HG02588 (cell line): ENCODE measurements at regions not wholly inside any gene's neighbourhood (a gene's known extent, or its start where the extent isn't known, plus 50 kb on each side); places are given as distances from the start of the nearest gene placed in this dataset.

Source experiments
- ATAC-seq: cut with Tn5 transposase; IDR thresholded peaks from one replicate; pipeline ENCODE4 v1.9.1; 2021; ENCODE audit warnings: mild to moderate bottlenecking, moderate library complexity; ENCODE audit not compliant: unreplicated experiment

GRCh38 chr5:155903791-155904190 is 423.2 kb upstream of the SGCD start:
- ATAC-seq, result no peak

DNA sequence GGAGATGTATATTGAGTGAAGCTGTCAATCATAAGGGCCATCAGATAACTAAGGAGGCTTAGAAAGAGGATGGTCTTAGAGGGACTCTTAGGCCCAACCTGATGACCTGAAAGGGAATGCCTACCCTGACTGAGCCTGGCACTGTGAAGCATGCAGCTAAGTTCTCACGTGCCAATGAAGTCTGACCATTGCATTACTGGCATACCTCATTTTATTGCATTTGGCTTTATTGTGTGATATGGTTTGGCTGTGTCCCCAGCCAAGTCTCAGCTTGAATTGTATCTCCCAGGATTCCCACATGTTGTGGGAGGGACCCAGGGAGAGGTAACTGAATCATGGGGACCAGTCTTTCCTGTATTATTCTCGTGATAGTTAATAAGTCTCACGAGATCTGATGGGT is 421.6 kb upstream of the SGCD start:
- ATAC-seq, result no peak

DNA sequence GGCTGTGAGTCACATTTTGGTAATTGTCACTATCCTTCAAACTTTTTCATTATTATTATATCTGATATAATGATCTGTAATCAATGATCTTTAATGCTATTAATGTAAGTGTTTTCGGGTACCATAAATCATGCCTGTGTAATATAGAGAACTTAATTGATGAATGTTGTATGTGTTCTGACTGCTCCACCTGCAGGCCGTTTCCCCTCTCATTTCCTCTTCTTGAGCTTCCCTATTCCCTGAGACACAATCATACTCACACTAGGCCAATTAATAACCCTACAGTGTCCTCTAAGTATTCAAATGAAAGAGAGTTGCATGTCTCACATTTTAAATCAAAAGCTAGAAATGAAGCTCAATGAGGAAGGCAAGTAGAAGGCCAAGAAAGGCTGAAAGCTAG is 420.9 kb upstream of the SGCD start:
- ATAC-seq, result no peak

- no peak for ATAC-seq
Measured at GRCh38 chr5:155908543-155908942, 418.4 kb upstream of the SGCD start.

DNA sequence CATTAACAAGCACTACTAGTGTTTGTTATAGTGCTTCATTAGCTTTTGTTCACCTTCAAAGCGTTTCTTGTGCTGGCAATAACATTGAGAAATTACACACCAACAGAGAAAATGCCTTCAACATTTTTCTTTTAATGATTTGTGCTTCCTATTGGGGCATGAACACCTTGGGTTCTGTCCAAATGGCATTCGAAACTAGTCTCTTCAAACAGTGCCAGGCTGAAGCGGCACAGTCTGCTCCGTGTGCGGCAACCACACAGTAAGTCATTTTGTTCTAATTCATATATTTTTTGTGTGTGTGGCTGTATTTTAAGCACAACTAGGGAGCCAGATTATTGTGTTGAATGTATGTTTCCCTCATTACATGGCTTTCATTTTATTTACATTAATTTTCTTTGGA is 414.7 kb upstream of the SGCD start:
- no peak for ATAC-seq

GRCh38 chr5:155914766-155915165 is 412.2 kb upstream of the SGCD start:
- ATAC-seq, result no peak

- no peak for ATAC-seq
Measured at GRCh38 chr5:155915601-155916000, 411.4 kb upstream of the SGCD start.

DNA sequence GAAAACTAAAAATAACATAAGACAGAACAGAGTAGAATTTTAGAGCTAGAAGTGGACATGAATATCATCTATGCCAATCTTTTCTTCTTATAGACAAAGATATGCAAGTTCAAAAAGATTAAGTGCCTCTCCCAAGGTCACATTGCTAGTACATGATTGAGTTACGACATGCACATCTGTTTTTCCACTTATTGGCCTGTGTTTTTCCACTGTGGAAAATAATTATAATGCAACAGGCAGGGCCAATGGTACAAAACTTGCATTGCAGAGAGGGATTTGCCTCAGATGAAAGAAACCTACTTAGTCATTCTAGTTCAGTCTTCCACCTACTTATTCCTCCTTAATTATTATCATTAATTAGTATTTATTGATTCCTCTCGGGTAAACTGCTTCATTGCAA is 407.8 kb upstream of the SGCD start:
- ATAC-seq, result no peak

- ATAC-seq, result no peak
Measured at GRCh38 chr5:155919725-155920124, 407.2 kb upstream of the SGCD start.

DNA sequence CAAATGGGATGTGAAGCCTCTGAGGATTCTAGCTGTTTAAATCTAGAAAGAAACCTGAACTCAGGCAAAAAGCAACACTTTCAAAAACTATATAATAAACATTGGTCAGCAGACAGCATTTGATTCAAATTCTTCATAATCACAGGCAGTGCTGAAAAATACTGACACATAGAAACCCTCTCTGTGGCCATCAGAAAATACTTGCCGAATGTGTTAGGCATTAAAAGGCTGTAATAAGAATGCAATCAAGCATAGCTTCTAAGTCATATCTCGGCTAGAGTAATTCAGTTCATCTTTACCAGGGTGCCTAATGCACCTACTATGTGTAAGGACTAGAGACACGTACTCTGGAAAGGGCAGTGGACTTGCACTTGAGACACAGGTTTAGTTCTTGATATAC is 405.3 kb upstream of the SGCD start:
- no peak for ATAC-seq

DNA sequence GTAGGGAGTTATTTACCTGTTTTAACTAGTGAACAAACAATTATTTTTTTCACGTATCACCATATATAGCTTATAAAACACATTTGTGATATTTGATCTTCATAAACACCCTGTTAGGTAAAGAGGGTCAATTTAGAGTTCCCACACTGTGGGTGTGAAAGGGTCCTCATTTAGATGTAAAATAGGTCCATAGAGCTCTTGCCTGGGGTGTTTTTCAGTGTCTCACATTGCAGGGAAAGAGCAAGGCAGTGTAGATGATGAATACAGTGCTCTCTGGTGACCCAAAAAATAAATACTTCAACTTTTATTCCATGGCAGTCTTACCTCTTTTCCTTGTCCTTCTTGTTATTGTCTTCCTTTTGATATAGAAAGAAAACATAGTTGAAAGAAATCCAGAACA is 403.2 kb upstream of the SGCD start:
- ATAC-seq, result no peak

DNA sequence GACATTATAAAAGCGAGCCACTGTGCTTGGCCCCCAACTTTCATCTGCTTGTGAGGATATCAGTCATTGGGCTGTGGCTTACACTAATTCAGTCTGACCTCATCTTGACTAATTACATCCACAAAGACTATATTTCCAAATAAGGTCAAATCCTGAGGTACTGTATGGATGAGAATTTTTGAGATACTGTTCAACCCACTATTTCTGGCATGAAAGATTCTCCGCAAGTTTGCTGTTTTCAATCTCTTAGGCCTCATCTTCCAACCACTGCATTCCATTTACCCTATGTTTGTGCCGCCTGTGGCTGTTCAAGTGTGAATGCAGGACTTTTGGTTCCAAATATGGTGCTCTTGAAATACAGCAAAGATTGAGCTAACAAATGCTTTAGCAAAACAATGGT is 400.9 kb upstream of the SGCD start:
- no peak for ATAC-seq

GRCh38 chr5:155926766-155927165 is 400.2 kb upstream of the SGCD start:
- no peak for ATAC-seq

DNA sequence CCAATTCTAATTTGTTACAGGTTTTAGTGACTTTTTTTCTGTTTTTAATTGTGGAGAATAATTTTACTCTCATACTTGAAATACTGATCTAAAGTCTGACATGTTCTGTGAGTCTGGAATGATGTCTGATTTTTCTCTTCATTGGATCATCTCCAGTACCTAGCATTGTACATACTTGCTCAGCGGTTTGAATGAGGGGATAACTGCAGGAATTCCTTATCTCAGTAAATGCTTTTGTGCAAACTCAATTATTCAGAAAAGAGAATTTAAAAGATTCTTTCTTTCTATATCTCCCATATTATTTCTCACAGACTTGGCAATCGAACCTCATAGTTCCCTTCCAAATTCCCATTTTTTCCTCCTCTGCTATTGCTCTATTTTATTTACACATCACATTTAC is 397.9 kb upstream of the SGCD start:
- no peak for ATAC-seq

DNA sequence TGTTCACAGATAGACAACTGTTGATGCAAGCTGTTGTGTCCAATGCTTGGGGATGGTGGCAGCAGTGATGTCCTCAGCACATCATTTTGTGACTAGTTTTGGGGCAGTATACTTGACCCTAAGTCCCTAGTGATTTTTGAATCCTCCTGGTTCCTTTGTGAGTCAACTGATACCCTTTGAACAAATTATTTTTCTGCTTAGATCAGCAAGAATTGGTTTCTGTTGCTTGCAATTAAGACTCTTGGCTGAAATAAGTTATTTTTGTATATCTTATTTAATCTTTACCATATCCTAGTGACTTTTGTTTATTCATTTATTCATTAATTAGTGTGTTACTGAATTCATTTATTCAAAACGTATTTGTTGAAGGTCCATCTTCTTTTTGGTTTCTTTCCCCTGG is 392.0 kb upstream of the SGCD start:
- ATAC-seq, result no peak

DNA sequence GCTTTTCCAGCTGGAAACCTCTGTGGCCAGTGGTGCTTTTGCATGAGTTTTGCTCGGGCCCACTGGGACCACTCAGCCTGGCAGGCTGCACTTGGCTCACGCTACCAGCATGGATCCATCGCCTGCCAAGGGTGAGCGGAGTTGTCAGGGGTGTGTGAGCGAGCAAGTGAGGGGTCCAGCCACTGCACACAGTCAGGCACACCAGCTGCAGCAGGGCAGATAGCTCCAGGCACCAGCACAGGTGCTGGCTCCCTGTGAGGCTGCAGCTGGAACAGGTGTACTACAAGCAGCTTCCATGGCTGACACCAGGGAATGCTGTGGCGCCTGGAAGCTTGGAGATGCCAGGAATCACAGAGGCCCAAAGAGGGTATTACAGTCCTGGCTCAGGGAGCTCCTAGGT is 391.2 kb upstream of the SGCD start:
- ATAC-seq, result no peak

- ATAC-seq, result no peak
Measured at GRCh38 chr5:155936520-155937406, 390.2 kb upstream of the SGCD start.

DNA sequence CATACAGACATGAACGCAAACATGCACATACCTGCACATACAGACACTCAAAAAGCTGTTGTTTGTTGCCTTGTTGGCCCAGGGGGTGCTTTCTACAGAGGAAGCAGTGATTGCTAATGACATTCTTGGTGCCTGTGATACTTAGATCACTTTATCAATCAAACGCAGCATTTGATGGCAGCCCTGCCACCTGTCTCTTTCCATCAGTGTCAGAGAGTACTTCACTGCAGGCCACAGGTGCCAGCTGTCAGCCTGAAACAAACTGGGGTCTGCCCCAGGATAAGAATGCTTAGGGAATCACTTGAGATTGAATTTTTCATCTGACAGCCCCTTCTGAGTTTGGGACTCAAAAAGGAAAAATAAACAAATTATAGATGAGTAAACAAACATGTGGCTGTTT is 388.9 kb upstream of the SGCD start:
- no peak for ATAC-seq

- no peak for ATAC-seq
Measured at GRCh38 chr5:155941340-155941739, 385.6 kb upstream of the SGCD start.

DNA sequence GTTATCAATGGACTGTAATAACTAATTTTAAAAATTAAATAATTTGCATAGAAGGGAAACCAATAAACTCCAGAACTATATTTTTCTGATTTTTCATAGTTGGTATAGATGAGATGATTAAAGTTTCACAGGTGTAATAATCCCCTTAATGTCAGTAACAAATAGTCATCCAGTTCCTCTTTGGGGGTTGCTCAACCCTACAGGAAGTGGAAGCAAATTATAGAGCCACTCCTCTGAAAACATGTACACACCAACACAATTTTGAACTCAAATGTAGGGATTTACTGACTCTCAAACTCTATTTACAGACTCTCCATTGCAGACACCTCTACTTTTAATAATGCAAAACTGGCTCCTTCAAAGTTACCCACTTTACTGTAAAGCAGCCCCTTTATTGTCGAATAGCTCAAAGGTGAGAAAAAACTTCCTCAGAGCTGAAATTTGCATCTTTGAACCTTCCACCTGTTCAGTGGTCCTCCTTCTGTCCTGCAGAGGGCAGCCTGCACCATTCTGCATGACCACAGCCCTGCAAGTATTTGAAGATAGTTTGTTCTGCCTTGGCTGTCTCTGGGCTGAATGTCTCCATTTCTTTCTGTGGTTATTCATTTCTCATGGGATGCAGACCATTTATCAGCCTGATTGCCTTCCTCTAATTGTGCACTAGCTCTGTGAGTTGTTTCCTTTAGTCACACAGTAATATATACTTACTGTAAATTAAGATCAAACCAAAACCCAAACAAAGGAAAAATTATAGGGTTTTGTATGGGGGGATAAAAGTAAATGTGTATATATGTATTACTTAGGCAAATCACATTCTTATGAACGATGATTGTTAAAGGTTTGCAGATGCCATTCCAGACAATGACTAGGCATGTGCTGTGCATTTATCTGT is 383.2 kb upstream of the SGCD start:
- peak; percentile 92 for ATAC-seq

DNA sequence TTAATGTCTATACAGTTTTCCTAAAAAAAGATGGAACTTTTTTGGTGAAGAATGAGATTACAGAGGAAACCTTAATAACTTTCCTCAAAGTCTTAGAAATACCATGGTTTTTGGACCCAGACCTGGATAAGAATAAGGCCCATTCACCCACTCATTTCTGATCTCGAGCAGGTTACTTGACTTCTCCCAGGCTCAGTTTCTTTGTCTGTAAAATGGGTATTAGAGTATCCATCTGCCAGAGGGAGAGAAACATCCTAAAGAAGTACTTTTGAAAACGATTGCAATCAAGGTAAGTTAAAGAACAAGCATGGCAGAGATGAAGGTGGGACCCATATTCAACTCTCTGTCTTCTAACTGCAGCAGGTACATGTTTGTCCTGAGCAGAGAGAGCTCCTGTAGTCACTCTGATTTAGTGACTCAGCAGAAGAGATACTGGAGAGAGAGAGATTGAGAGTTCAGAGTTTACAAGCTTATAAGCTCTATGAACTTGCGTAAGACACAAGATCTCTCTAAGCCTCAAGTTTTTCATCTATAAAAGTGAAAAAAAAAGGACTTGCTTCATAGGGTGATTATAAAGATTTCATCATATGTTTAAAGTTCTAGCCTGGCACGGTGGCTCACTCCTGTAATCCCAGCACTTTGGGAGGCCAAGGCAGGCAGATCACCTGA is 379.4 kb upstream of the SGCD start:
- ATAC-seq, result no peak

DNA sequence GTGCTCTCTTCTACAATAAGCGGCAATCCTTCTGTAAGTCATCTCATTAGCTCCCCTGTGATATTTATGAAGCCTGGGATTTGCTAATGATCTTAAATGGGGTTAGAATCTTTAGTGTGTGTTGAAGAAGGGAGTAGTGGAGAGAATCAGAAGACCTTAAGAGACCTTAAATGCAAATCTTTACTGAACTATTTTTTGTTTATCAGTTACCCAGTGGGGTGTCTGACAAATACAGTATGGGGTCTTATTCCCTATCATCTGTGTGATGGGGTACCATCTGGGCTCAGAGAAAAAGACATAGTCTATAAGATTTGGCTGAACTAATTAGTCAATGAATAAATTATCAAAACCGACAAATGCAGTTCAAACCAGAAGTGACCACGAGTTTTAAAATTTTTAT is 378.4 kb upstream of the SGCD start:
- ATAC-seq, result no peak
